ENCODE measurements at regions not wholly inside any gene's neighbourhood (a gene's known extent, or its start where the extent isn't known, plus 50 kb on each side); places are given as distances from the start of the nearest gene placed in this dataset.

DNA sequence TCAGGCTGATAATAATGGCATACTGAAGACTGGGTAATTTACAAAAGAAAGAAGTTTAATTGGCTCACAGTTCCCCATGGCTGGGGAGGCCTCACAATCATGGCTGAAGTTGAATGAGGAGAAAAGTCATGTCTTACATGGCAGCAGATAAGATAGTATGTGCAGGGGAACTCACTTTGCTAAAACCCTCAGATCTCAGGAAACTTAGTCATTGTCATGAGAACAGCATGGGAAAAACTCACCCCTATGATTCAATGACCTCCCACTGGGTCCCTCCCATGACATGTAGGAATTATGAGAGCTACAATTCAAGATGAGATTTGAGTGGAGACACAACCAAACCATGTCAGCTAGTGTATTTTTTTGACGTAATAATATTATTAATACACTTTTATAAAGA, 149.8 kb upstream of the BOD1L1 start:
- Histone ChIP-seq H3K4me1 (ENCODE audit: control insufficient read depth, extremely low read depth, insufficient read depth, low read length) (no peaks in the 10 kb centered on the region), H3K4me2 (ENCODE audit: control insufficient read depth, extremely low read depth, insufficient read depth, low read depth, low read length) (no peak overlapping the region), H3K4me3 (ENCODE audit: control insufficient read depth in 2 of 3, extremely low read depth in 1 of 3, insufficient read depth in 2 of 3, low read depth in 1 of 3, low read length in 3 of 3) (no peak overlapping the region), H3K27ac (ENCODE audit: control insufficient read depth, insufficient read depth, low read length) (no peak overlapping the region), H3K27me3 (ENCODE audit: control insufficient read depth, extremely low read depth, insufficient read depth, low read length) (no peaks in the 10 kb centered on the region), H3K9me1 (ENCODE audit: control insufficient read depth, extremely low read depth, insufficient read depth, low read length) (no peaks in the 10 kb centered on the region), H2AFZ (ENCODE audit: control insufficient read depth, low read length) (no peak overlapping the region), H3K36me3 (ENCODE audit: control insufficient read depth in 2 of 2, extremely low read depth in 1 of 2, insufficient read depth in 2 of 2, low read length in 2 of 2) (no peaks in the 10 kb centered on the region), H4K20me1 (ENCODE audit: control insufficient read depth, extremely low read depth, insufficient read depth, low read length) (no peaks in the 10 kb centered on the region), H3K9ac (ENCODE audit: control insufficient read depth, extremely low read depth, insufficient read depth, low read length) (no peak overlapping the region), H3K79me2 (ENCODE audit: control insufficient read depth, insufficient read depth, low read length) (no peaks in the 10 kb centered on the region), H3K9me3 (ENCODE audit: control insufficient read depth, low read depth, low read length) (no peaks in the 10 kb centered on the region)
- dilution Hi-C loops (cut with MboI; ENCODE audit: extremely low pct_ligation_motif_present, low sequenced_read_pairs) = no loop called here
- DNase-seq (ENCODE audit: low read depth, low spot score) (no peak), FAIRE-seq (no peak)
- no peak for TF ChIP-seq CTCF (optimal IDR thresholded peaks at IDR 0.05 in 1 of 3, IDR thresholded peaks at IDR 0.05 in 1 of 3, conservative IDR thresholded peaks at IDR 0.05 in 1 of 3; ENCODE audit: extremely low read depth in 1 of 3, insufficient read depth in 2 of 3, low read length in 3 of 3)
- no peak for TF ChIP-seq EZH2 (IDR thresholded peaks at IDR 0.05; ENCODE audit: low read length)

DNA sequence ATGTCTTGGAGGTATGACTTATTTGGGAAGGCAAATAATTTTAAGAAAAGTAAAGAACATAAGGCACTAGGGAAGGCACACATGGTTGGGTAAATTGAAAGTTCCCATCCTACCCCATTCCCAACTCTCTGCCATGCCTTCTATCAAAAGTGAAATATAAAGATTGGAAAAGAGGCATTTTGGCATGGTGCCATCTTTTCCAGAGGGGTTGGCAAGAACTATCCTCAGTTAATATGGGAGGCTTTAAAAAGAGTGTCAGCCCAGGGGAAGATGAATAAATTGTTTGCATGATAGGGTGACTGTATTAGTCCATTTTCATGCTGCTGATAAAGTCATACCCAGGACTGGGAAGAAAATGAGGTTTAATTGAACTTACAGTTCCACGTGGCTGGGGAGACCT, 150.8 kb upstream of the BOD1L1 start:
- no peaks in the 10 kb centered on the region for H4K20me1 ChIP-seq (ENCODE audit: control insufficient read depth, extremely low read depth, insufficient read depth, low read length)
- no peak for TF ChIP-seq CTCF (optimal IDR thresholded peaks at IDR 0.05 in 1 of 3, IDR thresholded peaks at IDR 0.05 in 1 of 3, conservative IDR thresholded peaks at IDR 0.05 in 1 of 3; ENCODE audit: extremely low read depth in 1 of 3, insufficient read depth in 2 of 3, low read length in 3 of 3)
- TF ChIP-seq EZH2 (IDR thresholded peaks at IDR 0.05; ENCODE audit: low read length) = no peak
- H2AFZ ChIP-seq (ENCODE audit: control insufficient read depth, low read length) = no peak overlapping the region
- no peaks in the 10 kb centered on the region for H3K9me1 ChIP-seq (ENCODE audit: control insufficient read depth, extremely low read depth, insufficient read depth, low read length)
- dilution Hi-C loops (cut with MboI; ENCODE audit: extremely low pct_ligation_motif_present, low sequenced_read_pairs) = no loop called here
- H3K27ac ChIP-seq (ENCODE audit: control insufficient read depth, insufficient read depth, low read length) = no peak overlapping the region
- DNase-seq (ENCODE audit: low read depth, low spot score) (no peak), FAIRE-seq (no peak)
- H3K9ac ChIP-seq (ENCODE audit: control insufficient read depth, extremely low read depth, insufficient read depth, low read length) = no peak overlapping the region
- H3K4me3 ChIP-seq (ENCODE audit: control insufficient read depth in 2 of 3, extremely low read depth in 1 of 3, insufficient read depth in 2 of 3, low read depth in 1 of 3, low read length in 3 of 3) = no peak overlapping the region
- no peaks in the 10 kb centered on the region for H3K27me3 ChIP-seq (ENCODE audit: control insufficient read depth, extremely low read depth, insufficient read depth, low read length)
- no peak overlapping the region for H3K4me2 ChIP-seq (ENCODE audit: control insufficient read depth, extremely low read depth, insufficient read depth, low read depth, low read length)
- H3K9me3 ChIP-seq (ENCODE audit: control insufficient read depth, low read depth, low read length) = no peaks in the 10 kb centered on the region
- H3K79me2 ChIP-seq (ENCODE audit: control insufficient read depth, insufficient read depth, low read length) = no peaks in the 10 kb centered on the region
- H3K4me1 ChIP-seq (ENCODE audit: control insufficient read depth, extremely low read depth, insufficient read depth, low read length) = no peaks in the 10 kb centered on the region
- no peaks in the 10 kb centered on the region for H3K36me3 ChIP-seq (ENCODE audit: control insufficient read depth in 2 of 2, extremely low read depth in 1 of 2, insufficient read depth in 2 of 2, low read length in 2 of 2)
